ENCODE measurements at regions not wholly inside any gene's neighbourhood (a gene's known extent, or its start where the extent isn't known, plus 50 kb on each side); places are given as distances from the start of the nearest gene placed in this dataset.

DNA sequence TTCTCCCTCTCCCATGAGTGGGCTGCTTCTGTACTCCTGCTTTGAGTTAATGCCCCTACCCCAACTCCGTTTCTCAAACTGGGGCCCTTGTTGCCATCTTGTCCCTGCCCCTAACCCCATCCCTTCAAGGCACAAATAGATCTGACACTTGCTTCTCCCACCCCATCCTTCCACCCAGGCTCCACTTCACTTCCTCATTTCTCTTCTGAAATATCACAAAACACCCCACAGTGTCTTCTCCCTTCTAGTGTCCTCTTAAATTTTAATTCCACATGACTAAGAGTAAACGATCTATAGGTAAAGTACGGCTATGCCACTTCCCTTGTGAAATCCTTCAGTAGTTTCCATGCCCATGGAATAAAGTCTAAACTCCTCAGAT is 571.6 kb upstream of the NOX3 start:
- DNase-seq, result no peak

DNA sequence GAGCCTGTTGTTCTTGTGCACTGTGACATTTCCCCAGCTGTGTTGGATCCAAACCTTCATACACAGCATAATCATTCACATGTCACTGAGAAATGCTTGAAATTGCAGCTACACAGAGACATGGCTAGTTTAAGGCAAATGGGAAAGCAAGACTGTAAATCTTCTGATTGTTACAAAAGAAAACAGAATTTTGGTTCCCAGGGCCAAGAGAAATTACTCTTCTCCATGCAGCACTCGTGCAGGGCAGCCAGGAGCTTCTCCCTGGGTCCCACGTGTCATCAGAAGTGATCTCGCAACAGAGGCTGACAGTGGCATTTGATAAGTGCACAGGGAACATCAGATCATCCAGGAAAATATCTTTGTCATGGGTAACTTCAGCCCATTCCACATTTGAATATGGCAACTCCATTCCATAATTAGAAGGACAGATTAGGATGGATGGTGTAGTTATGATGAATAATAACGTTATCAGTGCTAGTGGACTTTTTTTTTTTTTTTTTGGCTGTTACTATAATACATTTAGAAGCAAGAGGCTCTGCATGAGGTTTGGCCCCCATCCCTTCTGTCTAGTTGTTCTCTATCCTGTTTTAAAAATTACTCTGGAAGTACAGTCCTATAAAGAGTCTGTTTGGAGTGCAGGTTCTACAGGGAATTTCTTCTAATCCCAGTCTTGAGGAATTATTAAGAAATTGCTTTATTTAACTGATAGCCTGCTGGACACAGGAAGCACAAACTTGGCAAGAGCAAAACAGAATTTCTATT is 571.0 kb upstream of the NOX3 start:
- DNase-seq, result no peak

- DNase-seq, result no peak
These were observed 568.7 kb upstream of the NOX3 start for GRCh38 chr6:156024339-156024738.

- DNase-seq, result no peak
These were observed 566.2 kb upstream of the NOX3 start for GRCh38 chr6:156021746-156022396.

GRCh38 chr6:156017838-156018237 is 562.2 kb upstream of the NOX3 start:
- DNase-seq, result no peak

DNA sequence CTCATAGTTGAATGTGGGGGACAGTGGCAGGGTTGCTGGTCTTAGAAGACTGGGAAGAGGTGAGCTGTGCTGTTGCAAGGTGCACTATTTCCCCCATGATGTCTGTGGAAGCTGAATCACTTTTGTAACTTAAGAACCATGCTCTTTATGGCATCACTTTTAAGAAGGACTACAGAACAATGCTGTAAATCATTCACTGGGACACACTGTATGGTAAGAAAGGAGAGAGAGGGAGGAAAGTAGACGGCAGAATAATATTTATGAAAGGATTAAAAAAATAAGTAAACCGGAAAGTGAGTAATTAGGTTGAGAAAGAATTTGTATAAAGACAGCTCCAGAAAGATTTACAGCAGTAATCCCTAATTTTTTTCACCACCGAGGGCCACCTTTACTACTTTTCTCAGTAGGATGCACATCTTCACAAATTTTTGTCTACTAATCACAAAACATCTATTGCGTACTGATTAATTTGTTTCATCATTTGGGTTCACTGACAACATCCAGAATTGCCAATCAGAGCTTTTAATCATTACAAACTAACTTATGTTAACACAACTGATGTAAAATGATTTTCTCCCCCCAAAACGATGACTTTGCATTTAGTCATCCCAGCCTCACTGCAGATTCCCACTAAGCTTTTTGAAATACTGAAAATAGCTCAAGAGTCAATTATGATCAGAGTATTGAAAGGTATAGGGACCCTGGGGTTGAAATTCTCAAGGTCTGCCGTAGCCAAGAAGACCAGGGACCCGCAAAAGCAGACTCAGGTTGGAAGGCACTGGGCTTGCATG is 560.7 kb upstream of the NOX3 start:
- no peak for DNase-seq

GRCh38 chr6:156013155-156013554 is 557.5 kb upstream of the NOX3 start:
- DNase-seq, result no peak

- no peak for DNase-seq
These were observed 554.0 kb upstream of the NOX3 start for GRCh38 chr6:156009656-156010055.

DNA sequence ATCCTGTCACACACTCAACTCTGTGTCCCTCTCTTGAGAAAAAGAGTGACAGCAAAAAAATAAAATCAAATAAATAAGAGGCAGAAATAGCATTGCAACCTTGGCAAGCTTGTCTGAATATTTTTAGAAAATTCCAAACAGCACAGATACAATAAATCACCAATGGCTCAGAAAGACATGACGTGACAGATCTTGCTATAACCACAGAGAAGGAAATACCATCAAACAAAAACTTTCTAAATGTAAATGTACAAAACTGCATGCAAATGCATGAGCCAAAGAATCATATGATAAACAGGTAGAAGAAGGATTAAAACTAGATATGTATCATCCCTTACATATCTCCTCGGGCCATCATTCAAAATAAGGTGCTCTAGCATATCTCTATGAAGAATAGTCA is 549.2 kb upstream of the NOX3 start:
- no peak for DNase-seq

GRCh38 chr6:155996151-155996550 is 540.5 kb upstream of the NOX3 start:
- DNase-seq, result no peak

GRCh38 chr6:155995281-155995680 is 539.6 kb upstream of the NOX3 start:
- no peak for DNase-seq

GRCh38 chr6:155994086-155994485 is 538.4 kb upstream of the NOX3 start:
- no peak for DNase-seq

GRCh38 chr6:155993240-155993639 is 537.6 kb upstream of the NOX3 start:
- no peak for DNase-seq

DNA sequence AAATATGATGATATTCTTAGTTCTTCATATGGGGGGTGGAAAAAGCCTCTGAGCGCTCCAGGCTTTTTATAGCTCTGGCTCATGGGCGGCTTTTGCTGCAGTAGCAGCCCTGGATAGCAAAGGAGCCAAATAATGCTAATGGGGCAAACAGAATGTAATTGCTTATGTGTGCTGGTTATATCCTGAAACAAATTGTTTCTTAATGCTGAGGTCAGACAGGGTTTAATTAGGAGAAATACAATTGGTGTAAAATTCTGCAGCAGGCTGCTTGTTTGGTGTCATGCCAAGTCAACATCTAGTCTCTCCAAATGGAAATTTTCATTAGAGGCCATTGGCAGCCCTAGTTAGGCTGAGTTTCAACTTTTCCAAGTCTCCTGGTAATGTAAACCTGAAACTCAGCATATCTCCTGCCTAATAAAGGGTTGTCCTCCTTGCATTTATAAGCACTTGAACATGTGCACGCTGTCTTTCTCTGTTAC is 530.1 kb upstream of the NOX3 start:
- peak; percentile 15 for DNase-seq

- no peak for DNase-seq
These were observed 525.1 kb upstream of the NOX3 start for GRCh38 chr6:155980768-155981079.

- no peak for DNase-seq
These were observed 524.6 kb upstream of the NOX3 start for GRCh38 chr6:155980014-155980767.

DNA sequence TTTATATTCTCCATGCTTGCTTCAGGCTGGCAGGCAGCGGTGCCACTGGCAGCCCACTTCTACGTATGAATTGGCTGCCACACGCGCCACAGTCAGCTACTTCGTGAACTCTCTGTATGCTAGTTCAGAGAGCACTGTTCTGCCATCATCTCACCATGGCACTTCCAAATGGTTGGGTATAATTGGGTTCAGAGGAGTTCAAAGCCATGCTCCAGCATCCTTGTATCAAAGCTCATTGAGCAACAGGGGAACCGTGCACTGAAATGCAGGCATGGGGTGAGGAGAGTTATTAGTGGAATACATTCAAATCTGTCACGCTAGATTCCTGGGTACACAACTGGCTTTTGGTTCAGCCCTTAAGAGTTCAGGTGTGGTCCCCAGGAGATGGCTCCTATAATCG is 519.9 kb upstream of the NOX3 start:
- DNase-seq, result no peak

GRCh38 chr6:155974811-155975323 is 519.2 kb upstream of the NOX3 start:
- no peak for DNase-seq

GRCh38 chr6:155974359-155974758 is 518.7 kb upstream of the NOX3 start:
- DNase-seq, result no peak

DNA sequence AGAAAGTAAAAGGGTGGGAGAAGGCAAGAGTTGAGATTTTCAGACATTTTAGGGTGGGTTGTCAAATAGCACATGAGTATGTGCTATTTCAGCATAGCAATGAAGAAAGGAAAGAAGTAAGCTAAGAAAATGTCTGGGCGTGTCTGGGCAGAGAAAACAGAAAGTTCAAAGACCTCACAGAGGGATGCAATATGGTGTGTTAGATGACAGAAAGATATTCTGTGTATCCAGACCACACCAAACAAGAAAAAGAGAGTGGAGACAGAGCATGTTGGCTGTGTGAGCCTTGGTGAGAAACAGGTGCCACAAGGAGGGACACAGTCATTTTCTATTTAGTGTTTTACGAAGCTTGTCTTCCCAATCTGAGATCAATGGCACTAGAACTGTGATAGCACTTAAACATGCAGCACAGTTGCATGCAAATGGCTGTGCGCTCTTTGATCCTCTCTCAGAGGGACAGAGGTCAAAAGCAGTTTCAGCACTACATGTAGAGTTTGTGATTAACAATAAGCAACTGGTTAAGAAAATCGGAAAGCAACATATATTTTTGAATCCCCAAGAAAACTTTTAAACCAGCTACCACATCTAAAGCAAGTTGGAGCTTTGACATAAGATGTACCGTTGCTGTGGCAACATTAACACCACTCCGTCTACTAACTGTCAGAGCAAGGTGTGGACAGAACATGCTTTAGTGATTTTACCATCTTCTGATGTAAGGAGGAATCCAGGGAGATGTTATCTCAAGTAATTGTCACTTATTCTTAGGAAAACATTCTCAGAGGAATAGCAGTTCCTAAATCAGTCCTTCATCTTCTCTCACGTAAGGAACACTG is 515.5 kb upstream of the NOX3 start:
- DNase-seq, result no peak

- DNase-seq, result no peak
These were observed 514.8 kb upstream of the NOX3 start for GRCh38 chr6:155970472-155970871.

DNA sequence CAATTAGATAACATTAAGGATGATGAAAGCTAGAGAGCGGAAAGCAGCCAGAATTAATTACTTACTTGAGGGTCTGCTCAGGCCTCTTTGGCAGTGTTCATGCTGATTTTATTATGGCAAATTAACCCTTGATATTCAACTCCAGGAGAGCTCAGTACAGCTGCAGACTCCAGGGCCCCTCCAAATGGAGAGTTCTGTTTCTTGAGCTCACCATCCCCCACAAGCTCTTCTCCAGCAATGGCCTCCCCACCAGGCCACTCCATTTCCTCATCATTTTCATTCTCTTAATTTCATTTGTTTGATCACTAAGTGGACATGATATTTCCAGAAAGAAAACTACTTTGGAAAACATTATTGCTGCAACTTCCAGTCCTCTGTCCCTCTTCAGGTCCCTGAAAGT is 513.3 kb upstream of the NOX3 start:
- no peak for DNase-seq

All from NCI-H146 (cell line).